ENCODE measurements at regions not wholly inside any gene's neighbourhood (a gene's known extent, or its start where the extent isn't known, plus 50 kb on each side); places are given as distances from the start of the nearest gene placed in this dataset.

DNA sequence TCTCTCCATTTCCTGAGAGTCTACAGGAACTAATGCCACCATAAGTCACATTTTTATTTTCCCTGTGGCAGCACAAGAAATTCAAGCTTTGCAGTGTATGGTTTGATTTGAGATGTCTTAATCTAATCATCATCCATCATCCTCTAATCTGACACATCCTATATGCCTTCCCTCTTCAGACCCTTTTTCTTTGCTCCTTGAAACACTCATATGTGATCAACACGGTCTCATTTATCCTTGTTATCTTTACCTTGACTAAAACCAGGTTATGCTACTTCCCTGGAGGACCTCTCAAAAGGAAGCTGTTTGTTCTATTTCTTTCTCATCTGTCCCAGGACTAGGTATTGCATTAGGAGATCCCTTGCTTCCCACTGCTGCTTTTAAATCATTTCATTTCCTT, 146.9 kb upstream of the MRPS30 start:
- H3K36me3 ChIP-seq (ENCODE audit: control insufficient read depth, low read length): no peaks in the 10 kb centered on the region
- no peaks in the 10 kb centered on the region for H4K20me1 ChIP-seq (ENCODE audit: control insufficient read depth, insufficient read depth, low read depth, low read length)
- H3K9me3 ChIP-seq (ENCODE audit: control insufficient read depth, insufficient read depth, low read length): 0 out of 2 replicates have a peak, but pooled peaks cover under 1% of the 10 kb centered on the region
- no peaks in the 10 kb centered on the region for H3K4me1 ChIP-seq (ENCODE audit: control insufficient read depth, low read length)
- no peaks in the 10 kb centered on the region for H3K27me3 ChIP-seq (ENCODE audit: control insufficient read depth, low read length)
- H3K27ac ChIP-seq (ENCODE audit: low read depth, low read length): no peak overlapping the region
- no peaks in the 10 kb centered on the region for H3K9me2 ChIP-seq (replicated peaks; ENCODE audit: control insufficient read depth, low read length)
- no peaks in the 10 kb centered on the region for H3K79me2 ChIP-seq (ENCODE audit: control insufficient read depth, low read length)
- TF ChIP-seq, protein P1, sequence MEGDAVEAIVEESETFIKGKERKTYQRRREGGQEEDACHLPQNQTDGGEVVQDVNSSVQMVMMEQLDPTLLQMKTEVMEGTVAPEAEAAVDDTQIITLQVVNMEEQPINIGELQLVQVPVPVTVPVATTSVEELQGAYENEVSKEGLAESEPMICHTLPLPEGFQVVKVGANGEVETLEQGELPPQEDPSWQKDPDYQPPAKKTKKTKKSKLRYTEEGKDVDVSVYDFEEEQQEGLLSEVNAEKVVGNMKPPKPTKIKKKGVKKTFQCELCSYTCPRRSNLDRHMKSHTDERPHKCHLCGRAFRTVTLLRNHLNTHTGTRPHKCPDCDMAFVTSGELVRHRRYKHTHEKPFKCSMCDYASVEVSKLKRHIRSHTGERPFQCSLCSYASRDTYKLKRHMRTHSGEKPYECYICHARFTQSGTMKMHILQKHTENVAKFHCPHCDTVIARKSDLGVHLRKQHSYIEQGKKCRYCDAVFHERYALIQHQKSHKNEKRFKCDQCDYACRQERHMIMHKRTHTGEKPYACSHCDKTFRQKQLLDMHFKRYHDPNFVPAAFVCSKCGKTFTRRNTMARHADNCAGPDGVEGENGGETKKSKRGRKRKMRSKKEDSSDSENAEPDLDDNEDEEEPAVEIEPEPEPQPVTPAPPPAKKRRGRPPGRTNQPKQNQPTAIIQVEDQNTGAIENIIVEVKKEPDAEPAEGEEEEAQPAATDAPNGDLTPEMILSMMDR (IDR thresholded peaks at IDR 0.05; ENCODE audit: low read depth, low read length, poor library complexity, severe bottlenecking): no peak
- no peak for TF ChIP-seq EZH2phosphoT487 (IDR thresholded peaks at IDR 0.05; ENCODE audit: borderline replicate concordance, low read length)
- no peaks in the 10 kb centered on the region for H3F3A ChIP-seq (ENCODE audit: control insufficient read depth, insufficient read depth)
- no peak overlapping the region for H3K4me3 ChIP-seq (ENCODE audit: low read length)
- no peak overlapping the region for H3K4me2 ChIP-seq (ENCODE audit: low read length)

- H3K9me3 ChIP-seq (ENCODE audit: control insufficient read depth, insufficient read depth, low read length): peaks cover 5% of the 10 kb centered on the region; the same call in 1 of the 2 replicates
- no peaks in the 10 kb centered on the region for H4K20me1 ChIP-seq (ENCODE audit: control insufficient read depth, insufficient read depth, low read depth, low read length)
- no peak overlapping the region for H3K4me2 ChIP-seq (ENCODE audit: low read length)
- no peaks in the 10 kb centered on the region for H3K36me3 ChIP-seq (ENCODE audit: control insufficient read depth, low read length)
- H3F3A ChIP-seq (ENCODE audit: control insufficient read depth, insufficient read depth): no peaks in the 10 kb centered on the region
- TF ChIP-seq, protein P1 (IDR thresholded peaks at IDR 0.05; ENCODE audit: low read depth, low read length, poor library complexity, severe bottlenecking): no peak
- H3K4me1 ChIP-seq (ENCODE audit: control insufficient read depth, low read length): no peaks in the 10 kb centered on the region
- no peaks in the 10 kb centered on the region for H3K9me2 ChIP-seq (replicated peaks; ENCODE audit: control insufficient read depth, low read length)
- H3K27me3 ChIP-seq (ENCODE audit: control insufficient read depth, low read length): no peaks in the 10 kb centered on the region
- H3K27ac ChIP-seq (ENCODE audit: low read depth, low read length): no peak overlapping the region
- no peaks in the 10 kb centered on the region for H3K79me2 ChIP-seq (ENCODE audit: control insufficient read depth, low read length)
- no peak overlapping the region for H3K4me3 ChIP-seq (ENCODE audit: low read length)
These were observed 148.5 kb upstream of the MRPS30 start for GRCh38 chr5:44660251-44660650.

DNA sequence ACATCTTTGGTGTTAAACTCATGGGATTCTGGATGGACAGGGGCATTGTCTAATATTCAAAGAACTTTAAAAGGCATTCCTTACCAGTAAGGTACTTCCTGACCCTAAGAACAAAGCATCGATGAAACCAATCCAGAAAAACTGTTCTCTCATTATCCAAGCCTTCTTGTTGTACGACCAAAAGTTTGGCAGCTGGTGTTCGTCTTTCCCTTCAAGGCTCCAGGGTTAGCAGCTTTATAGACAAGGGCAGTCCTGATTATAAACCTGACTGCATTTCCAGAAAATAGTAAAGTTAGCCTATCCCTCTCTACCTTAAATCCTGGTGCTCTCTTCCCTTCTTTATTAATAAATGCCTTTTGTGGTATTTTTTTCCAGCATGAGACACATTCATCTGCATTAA, 149.4 kb upstream of the MRPS30 start:
- H3K4me3 ChIP-seq (ENCODE audit: low read length): no peak overlapping the region
- no peak overlapping the region for H3K4me2 ChIP-seq (ENCODE audit: low read length)
- H3K36me3 ChIP-seq (ENCODE audit: control insufficient read depth, low read length): no peaks in the 10 kb centered on the region
- no peak for TF ChIP-seq EZH2phosphoT487 (IDR thresholded peaks at IDR 0.05; ENCODE audit: borderline replicate concordance, low read length)
- TF ChIP-seq, protein P1 (IDR thresholded peaks at IDR 0.05; ENCODE audit: low read depth, low read length, poor library complexity, severe bottlenecking): no peak
- no peaks in the 10 kb centered on the region for H4K20me1 ChIP-seq (ENCODE audit: control insufficient read depth, insufficient read depth, low read depth, low read length)
- H3K9me3 ChIP-seq (ENCODE audit: control insufficient read depth, insufficient read depth, low read length): peaks cover 5% of the 10 kb centered on the region; the same call in 1 of the 2 replicates
- no peaks in the 10 kb centered on the region for H3F3A ChIP-seq (ENCODE audit: control insufficient read depth, insufficient read depth)
- no peaks in the 10 kb centered on the region for H3K9me2 ChIP-seq (replicated peaks; ENCODE audit: control insufficient read depth, low read length)
- H3K79me2 ChIP-seq (ENCODE audit: control insufficient read depth, low read length): no peaks in the 10 kb centered on the region
- no peak overlapping the region for H3K27ac ChIP-seq (ENCODE audit: low read depth, low read length)
- H3K4me1 ChIP-seq (ENCODE audit: control insufficient read depth, low read length): no peaks in the 10 kb centered on the region
- H3K27me3 ChIP-seq (ENCODE audit: control insufficient read depth, low read length): no peaks in the 10 kb centered on the region

GRCh38 chr5:44652674-44653073, 156.1 kb upstream of the MRPS30 start:
- Histone ChIP-seq H3K9me3 (ENCODE audit: control insufficient read depth, insufficient read depth, low read length) (peaks cover 5% of the 10 kb centered on the region; the same call in 1 of the 2 replicates), H3K27ac (ENCODE audit: low read depth, low read length) (no peak overlapping the region), H3K4me1 (ENCODE audit: control insufficient read depth, low read length) (no peaks in the 10 kb centered on the region), H4K20me1 (ENCODE audit: control insufficient read depth, insufficient read depth, low read depth, low read length) (no peaks in the 10 kb centered on the region), H3K9me2 (replicated peaks; ENCODE audit: control insufficient read depth, low read length) (no peaks in the 10 kb centered on the region), H3K79me2 (ENCODE audit: control insufficient read depth, low read length) (no peaks in the 10 kb centered on the region), H3K27me3 (ENCODE audit: control insufficient read depth, low read length) (no peaks in the 10 kb centered on the region), H3K36me3 (ENCODE audit: control insufficient read depth, low read length) (no peaks in the 10 kb centered on the region), H3K4me3 (ENCODE audit: low read length) (no peak overlapping the region), H3F3A (ENCODE audit: control insufficient read depth, insufficient read depth) (no peaks in the 10 kb centered on the region), H3K4me2 (ENCODE audit: low read length) (no peak overlapping the region)
- no peak for TF ChIP-seq EZH2phosphoT487 (IDR thresholded peaks at IDR 0.05; ENCODE audit: borderline replicate concordance, low read length)
- TF ChIP-seq, protein P1 (IDR thresholded peaks at IDR 0.05; ENCODE audit: low read depth, low read length, poor library complexity, severe bottlenecking): no peak

Data from DOHH2 (cell line).